Duodenal mucosa (tissue), 2 donors: ENCODE measurements at regions not wholly inside any gene's neighbourhood (a gene's known extent, or its start where the extent isn't known, plus 50 kb on each side); places are given as distances from the start of the nearest gene placed in this dataset.

Experiments used
- H3K27ac ChIP-seq: one replicate; pipeline ENCODE4 v1.7.0; 2013; ENCODE audit warnings: low read depth, low read length
- H3K27me3 ChIP-seq, 2 donors: one replicate each; pipeline ENCODE4 v1.7.0; 2013; ENCODE audit warnings: low read length in 2 of 2, control low read depth in 1 of 2; ENCODE audit not compliant: insufficient read depth in 2 of 2, control insufficient read depth in 1 of 2
- H3K36me3 ChIP-seq, 2 donors: one replicate each; pipeline ENCODE4 v1.7.0; 2013; ENCODE audit warnings: low read length in 2 of 2, control low read depth in 1 of 2; ENCODE audit not compliant: insufficient read depth in 2 of 2, control insufficient read depth in 1 of 2
- H3K4me1 ChIP-seq, 2 donors: one replicate each; pipeline ENCODE4 v1.7.0; 2013; ENCODE audit warnings: low read length in 2 of 2, control low read depth in 1 of 2; ENCODE audit not compliant: insufficient read depth in 2 of 2, control insufficient read depth in 1 of 2
- H3K4me3 ChIP-seq, 2 donors: one replicate each; pipeline ENCODE4 v1.7.0; 2013; ENCODE audit warnings: low read length in 2 of 2, low read depth in 1 of 2
- H3K9ac ChIP-seq, 2 donors: one replicate each; pipeline ENCODE4 v1.7.0; 2013; ENCODE audit warnings: low read length in 2 of 2, low read depth in 1 of 2
- H3K9me3 ChIP-seq, 2 donors: one replicate each; pipeline ENCODE4 v1.7.0; 2013; ENCODE audit warnings: low read length in 2 of 2, control low read depth in 1 of 2; ENCODE audit not compliant: control insufficient read depth in 1 of 2

DNA sequence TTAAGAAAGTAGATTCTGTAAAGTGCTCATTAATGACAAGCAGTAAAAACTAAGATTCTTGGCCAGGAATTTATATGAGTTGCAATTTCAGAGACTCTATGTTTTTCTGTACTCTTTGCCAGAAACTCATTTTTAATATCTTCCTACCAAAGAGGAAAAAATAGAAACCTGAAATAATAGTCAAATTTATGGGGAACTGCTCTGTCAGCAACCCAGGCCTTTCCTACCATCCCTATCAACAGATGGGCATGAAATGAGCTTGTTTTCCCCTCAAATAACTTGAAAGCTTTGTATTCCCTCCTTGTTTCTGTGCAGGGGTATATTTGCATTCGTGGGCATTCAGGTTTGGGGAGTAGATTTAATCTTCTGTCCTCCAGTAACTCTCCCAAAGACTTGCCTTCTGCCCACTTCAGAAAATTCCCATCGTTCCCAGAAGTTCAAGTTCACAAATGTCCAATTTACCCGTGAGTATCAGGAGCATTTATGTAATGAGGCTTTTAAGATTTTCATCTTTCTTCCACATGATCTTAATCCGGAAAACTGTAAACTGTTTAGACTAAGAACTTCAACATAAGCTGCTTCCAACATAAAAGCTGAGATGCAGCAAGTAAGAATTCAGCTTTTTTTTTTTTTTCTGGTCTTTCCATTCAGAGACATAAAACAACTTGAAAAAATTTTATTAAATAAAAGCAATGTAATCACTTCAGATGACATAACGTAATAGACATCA is 363.1 kb downstream of the EFNB2 start:
- no peaks in the 10 kb centered on the region for H3K9me3 ChIP-seq
- H3K9ac ChIP-seq = no peak overlapping the region
- H3K4me3 ChIP-seq = no peak overlapping the region
- H3K36me3 ChIP-seq = no peaks in the 10 kb centered on the region
- no peaks in the 10 kb centered on the region for H3K4me1 ChIP-seq
- no peak overlapping the region for H3K27ac ChIP-seq
- no peaks in the 10 kb centered on the region for H3K27me3 ChIP-seq

DNA sequence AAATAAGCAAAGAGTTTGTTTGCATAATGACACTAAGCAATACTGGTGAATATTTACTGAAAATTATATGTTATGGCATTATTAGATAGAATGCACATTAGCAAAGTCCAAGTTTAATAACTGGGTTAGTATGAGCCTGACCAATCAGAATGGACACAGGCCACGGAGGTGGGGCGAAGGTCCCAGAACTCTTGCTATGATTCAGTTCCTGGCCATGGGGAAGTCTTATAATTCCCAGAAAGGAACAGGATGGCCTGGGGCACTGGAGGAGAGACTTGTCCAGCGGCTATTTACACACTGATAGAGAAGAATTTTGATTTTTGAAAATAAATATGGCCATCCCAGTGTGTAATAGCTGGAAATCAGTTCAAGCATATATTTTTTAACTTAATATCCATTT is 372.0 kb downstream of the EFNB2 start:
- Histone ChIP-seq H3K36me3 (no peaks in the 10 kb centered on the region), H3K27me3 (no peaks in the 10 kb centered on the region), H3K9ac (no peak overlapping the region), H3K4me1 (no peaks in the 10 kb centered on the region), H3K4me3 (no peak overlapping the region), H3K27ac (no peak overlapping the region), H3K9me3 (no peaks in the 10 kb centered on the region)

DNA sequence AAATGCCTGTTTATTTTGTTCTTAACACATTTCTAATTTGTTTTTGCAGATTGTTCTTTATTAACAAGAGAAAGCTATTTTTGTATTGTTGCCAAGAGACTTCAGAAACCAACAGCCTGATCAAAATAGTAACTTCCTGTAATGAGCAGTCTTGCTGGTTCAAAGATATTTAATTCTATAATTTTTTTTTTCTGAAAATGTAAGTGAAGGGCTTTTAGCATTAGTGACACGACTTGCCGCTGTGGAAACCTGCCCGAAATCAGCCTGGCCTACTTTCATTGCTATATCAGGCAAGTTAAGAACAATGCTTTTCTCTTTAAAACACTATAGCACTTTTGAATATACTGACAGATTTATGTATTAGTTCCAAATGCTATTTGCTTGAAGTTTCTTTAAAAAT is 374.3 kb downstream of the EFNB2 start:
- Histone ChIP-seq H3K36me3 (no peaks in the 10 kb centered on the region), H3K4me1 (no peaks in the 10 kb centered on the region), H3K27me3 (no peaks in the 10 kb centered on the region), H3K9ac (no peak overlapping the region), H3K27ac (no peak overlapping the region), H3K9me3 (no peaks in the 10 kb centered on the region), H3K4me3 (no peak overlapping the region)

DNA sequence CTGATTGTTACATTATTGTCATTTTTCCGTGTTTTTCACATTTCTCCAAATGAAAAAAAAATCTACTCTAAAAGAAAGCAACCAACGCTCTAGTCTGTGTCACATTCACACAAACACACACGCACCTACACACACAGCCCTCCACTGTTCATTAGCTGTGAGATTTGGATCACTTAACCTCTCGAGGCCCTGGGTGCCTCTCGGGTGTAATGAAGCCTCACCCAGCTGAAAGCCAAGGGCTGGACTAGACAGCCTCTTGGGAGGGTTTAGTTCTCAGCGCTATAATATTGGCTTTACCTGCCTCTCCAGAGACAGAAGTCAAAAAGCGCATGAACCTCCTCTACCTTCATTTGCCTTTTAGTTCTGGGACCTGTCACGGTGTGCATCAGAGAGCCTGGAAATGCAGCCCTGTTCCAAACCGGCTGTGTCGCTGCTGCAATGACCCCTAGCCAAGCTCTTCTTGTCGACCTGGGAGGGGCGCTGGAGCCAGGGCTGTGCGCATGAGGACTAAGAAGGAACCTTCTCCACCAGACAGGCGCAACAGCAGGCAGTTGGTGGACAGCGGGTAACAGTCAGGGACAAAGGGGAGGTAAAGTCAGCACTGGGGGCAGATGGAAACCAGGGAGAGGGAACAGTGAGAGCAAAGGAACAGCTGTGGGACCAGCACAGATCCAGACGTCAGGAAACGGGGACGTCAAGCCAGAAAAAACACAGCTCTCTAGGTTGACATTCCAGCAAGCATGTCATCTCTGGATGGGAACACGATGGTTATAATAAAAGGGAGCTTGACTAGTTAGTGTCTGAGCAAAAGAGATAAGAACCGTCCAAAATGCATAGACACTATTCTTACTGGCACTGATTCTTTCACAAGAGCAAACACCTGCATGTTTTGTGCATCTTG is 375.9 kb downstream of the EFNB2 start:
- Histone ChIP-seq H3K27me3 (no peaks in the 10 kb centered on the region), H3K36me3 (no peaks in the 10 kb centered on the region), H3K4me3 (no peak overlapping the region), H3K27ac (no peak overlapping the region), H3K9me3 (no peaks in the 10 kb centered on the region), H3K4me1 (no peaks in the 10 kb centered on the region), H3K9ac (no peak overlapping the region)

DNA sequence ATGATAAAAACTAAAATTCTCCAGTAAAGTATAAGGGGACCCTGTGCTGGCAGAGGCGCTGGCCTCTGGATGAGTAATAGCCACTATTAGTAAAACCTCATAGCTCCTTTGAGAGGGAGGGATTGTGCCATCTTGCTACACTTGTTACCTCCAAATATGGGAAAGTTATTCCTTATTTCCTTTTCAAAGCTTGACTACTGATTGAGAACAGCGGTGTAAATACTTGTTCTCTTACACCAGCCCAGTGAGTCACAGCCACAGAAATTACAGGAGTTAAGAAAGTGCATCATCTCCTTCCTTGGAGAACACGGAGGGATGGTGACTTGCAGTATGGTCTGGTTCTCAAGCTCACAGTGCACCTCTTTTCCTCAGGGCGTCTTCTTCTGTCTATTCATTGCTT is 379.0 kb downstream of the EFNB2 start:
- Histone ChIP-seq H3K27ac (no peak overlapping the region), H3K9me3 (no peaks in the 10 kb centered on the region), H3K36me3 (no peaks in the 10 kb centered on the region), H3K4me3 (no peak overlapping the region), H3K9ac (no peak overlapping the region), H3K27me3 (no peaks in the 10 kb centered on the region), H3K4me1 (peaks cover 3% of the 10 kb centered on the region in 2 donors)

DNA sequence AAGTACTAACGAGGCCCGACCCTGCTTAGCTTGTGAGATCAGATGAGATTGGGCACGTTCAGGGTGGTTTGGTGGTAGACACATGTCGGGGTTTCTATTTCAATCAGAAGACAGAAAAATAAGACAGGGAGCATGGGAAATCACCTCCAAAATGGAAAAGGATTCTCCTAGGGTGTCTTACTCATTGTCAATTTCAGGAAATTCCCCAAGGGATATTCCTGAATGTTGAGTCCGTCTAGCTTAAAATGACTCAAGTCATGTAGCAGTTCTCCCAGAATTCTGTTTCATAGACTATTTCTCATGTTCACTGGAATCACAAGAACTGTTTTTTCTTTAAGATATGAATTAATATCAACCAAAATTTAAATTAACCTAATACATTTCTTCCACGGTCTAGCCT is 380.1 kb downstream of the EFNB2 start:
- H3K4me1 ChIP-seq = peaks cover 8 to 9% of the 10 kb centered on the region in 2 donors
- no peaks in the 10 kb centered on the region for H3K27me3 ChIP-seq
- no peak overlapping the region for H3K27ac ChIP-seq
- H3K4me3 ChIP-seq = no peak overlapping the region
- H3K9ac ChIP-seq = no peak overlapping the region
- H3K36me3 ChIP-seq = no peaks in the 10 kb centered on the region
- no peaks in the 10 kb centered on the region for H3K9me3 ChIP-seq

DNA sequence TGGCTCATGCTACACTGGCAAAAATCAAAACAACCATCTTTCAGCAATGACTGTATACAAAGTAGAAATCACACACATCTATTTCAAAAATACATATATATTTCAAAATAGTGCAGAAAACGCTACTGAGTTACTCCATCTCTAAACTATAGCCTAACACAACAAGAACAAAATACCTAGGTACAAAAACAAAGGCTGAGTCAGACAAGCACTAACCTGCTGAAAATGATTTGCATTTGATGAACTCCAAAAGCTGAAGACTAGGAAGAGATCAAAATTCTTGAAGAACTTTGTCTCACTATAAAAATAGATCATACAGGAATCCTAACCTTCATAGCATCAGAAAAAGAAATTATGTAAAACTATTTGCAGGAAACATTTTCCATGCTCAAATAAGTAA is 381.6 kb downstream of the EFNB2 start:
- H3K27ac ChIP-seq = no peak overlapping the region
- H3K9ac ChIP-seq = no peak overlapping the region
- H3K4me3 ChIP-seq = no peak overlapping the region
- no peaks in the 10 kb centered on the region for H3K36me3 ChIP-seq
- H3K27me3 ChIP-seq = no peaks in the 10 kb centered on the region
- H3K9me3 ChIP-seq = no peaks in the 10 kb centered on the region
- peaks cover 8 to 9% of the 10 kb centered on the region in 2 donors for H3K4me1 ChIP-seq

DNA sequence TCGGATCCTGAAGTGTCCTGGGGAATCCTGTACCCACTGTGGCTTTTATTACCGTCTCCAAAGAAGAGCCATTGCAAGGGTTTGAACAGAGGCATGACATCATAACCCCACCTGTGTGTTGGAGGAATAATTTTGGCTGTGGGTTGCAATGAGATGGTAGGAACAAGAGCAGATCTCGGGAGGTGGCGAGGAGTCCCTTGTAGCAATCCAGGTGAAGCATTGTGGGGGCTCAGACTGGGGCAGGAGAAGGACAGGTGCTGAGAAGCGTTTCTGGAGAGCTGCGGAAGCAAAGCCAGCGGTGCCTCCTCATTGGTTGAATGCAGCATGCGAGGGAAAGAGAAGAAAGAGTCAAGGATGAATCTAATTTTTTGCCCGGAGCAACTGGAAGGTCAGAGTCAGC is 382.4 kb downstream of the EFNB2 start:
- H3K9me3 ChIP-seq = no peaks in the 10 kb centered on the region
- no peaks in the 10 kb centered on the region for H3K36me3 ChIP-seq
- H3K9ac ChIP-seq = no peak overlapping the region
- no peaks in the 10 kb centered on the region for H3K27me3 ChIP-seq
- H3K27ac ChIP-seq = no peak overlapping the region
- no peak overlapping the region for H3K4me3 ChIP-seq
- H3K4me1 ChIP-seq = peaks cover 8 to 9% of the 10 kb centered on the region in 2 donors

DNA sequence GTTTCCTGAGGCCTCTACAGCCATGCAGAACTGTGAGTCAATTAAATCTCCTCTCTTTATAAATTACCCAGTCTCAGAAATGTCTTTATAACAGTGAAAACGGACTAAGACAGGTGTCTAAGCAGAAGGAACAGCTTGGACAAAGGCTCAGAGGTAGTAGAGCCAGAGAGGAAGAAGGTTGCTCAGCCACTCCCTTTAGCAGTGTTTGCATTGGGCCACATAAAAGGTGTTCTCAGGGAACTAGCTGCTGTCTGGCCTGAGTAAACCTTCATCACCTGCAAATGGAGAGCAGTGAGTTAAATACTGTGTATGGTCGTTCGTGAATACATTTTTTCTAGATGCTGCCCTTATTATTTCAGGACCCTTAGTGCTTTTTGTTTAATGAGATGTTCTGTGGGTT is 383.4 kb downstream of the EFNB2 start:
- H3K27ac ChIP-seq = no peak overlapping the region

DNA sequence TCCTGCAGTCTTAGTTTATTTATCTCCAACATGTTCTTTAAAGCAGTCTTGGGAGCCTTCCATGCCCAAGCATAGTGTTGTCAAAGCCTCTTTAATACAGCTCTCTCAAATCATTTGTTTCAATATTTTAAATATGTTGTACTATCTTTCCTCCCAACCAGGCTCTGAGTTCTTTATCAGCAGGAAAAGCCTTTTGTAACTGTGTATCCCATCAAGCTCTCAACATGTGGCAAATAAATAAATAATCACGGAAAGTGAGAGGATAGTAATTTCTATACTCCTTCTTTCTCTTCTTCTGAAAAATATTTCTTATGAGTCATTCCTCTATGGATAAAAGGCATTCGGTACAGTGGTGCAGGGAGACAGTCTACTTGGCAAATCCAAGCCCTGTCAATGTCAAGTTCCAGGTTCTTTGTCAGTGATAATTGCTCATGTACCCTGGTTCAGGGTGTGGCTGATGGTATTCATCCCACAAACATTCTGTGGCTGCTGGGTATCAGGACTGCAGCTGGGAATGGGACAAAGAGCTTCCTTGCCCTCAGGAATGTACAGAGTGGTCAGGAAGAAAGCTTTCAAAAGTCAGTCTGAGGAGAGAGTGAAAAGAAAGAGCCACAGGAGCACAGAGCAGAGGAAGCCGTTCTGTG is 384.3 kb downstream of the EFNB2 start:
- no peak overlapping the region for H3K4me3 ChIP-seq
- H3K27me3 ChIP-seq = no peaks in the 10 kb centered on the region
- H3K9me3 ChIP-seq = no peaks in the 10 kb centered on the region
- no peak overlapping the region for H3K27ac ChIP-seq
- H3K36me3 ChIP-seq = no peaks in the 10 kb centered on the region
- H3K9ac ChIP-seq = no peak overlapping the region
- H3K4me1 ChIP-seq = peaks cover 15 to 17% of the 10 kb centered on the region in 2 donors

More for the DNA sequence above, 383.4 kb downstream of the EFNB2 start:
- Histone ChIP-seq H3K9me3 (no peaks in the 10 kb centered on the region), H3K4me1 (peaks cover 8 to 9% of the 10 kb centered on the region in 2 donors), H3K27me3 (no peaks in the 10 kb centered on the region), H3K9ac (no peak overlapping the region), H3K4me3 (no peak overlapping the region), H3K36me3 (no peaks in the 10 kb centered on the region)
